GM12878 (cell line): ENCODE measurements at regions not wholly inside any gene's neighbourhood (a gene's known extent, or its start where the extent isn't known, plus 50 kb on each side); places are given as distances from the start of the nearest gene placed in this dataset.

ENCODE experiments used
- ATAC-seq: fragments of 200-7000 bp; cut with Tn5 transposase; 3 replicates; pipeline ENCODE4 v1.9.1; 2020; ENCODE audit warnings: mild to moderate bottlenecking, moderate library complexity
- BruUV-seq: library from RNA; stranded (reverse); fragments of 400-500 nt; replicated peaks from 2 replicates; lab custom pipeline; 2021; lab: Mats Ljungman, UMichigan
- CTCF ChIA-PET: fragments of 300-600 bp; sonication (Branson Sonifier 250); formaldehyde crosslinking; extraction: SDS; loops from one replicate; lab custom pipeline; 2021; ENCODE audit warnings: inconsistent platforms; lab: Yijun Ruan, JAX
- POLR2A ChIA-PET: fragments of 350-600 bp; formaldehyde crosslinking; extraction: SDS; loops from one replicate; lab custom pipeline; 2021; ENCODE audit warnings: inconsistent platforms; lab: Charles Lee
- RAD21 ChIA-PET: fragments of 300-600 bp; sonication (Branson Sonifier 250); formaldehyde crosslinking; loops from one replicate; lab custom pipeline; 2023; ENCODE audit warnings: antibody characterized with exemption; ENCODE audit not compliant: unreplicated experiment; lab: Charles Lee
- SMC1A ChIA-PET: fragments of 300-600 bp; sonication (Branson Sonifier 250); formaldehyde crosslinking; loops from one replicate; lab custom pipeline; 2023; ENCODE audit not compliant: unreplicated experiment, uncharacterized antibody; lab: Charles Lee
- DNase-seq: peaks from one replicate; pipeline ENCODE4 v3.0.0-alpha.2; 2011; ENCODE audit warnings: low read depth, low spot score
- FAIRE-seq: peaks from 3 replicates; lab custom pipeline; 2011; peaks lifted over from hg19 to GRCh38; lab: Jason Lieb, UNC
- H2AFZ ChIP-seq: 2 replicates; pipeline ENCODE4 v1.6.0; 2011; ENCODE audit warnings: low read depth, low read length, control low read depth; ENCODE audit not compliant: control insufficient read depth
- H3K27ac ChIP-seq: 2 replicates; pipeline ENCODE4 v1.5.1; 2011; ENCODE audit warnings: control low read depth; ENCODE audit not compliant: control insufficient read depth, insufficient read depth
- H3K27me3 ChIP-seq, 2 experiments: replicated peaks in 1 of 2; 2 replicates each; pipeline versions ENCODE4 v1.6.0 to v1.6.1; 2011; ENCODE audit warnings: low read length in 1 of 2; ENCODE audit not compliant: control insufficient read depth in 2 of 2, insufficient read depth in 2 of 2
- H3K36me3 ChIP-seq, 2 experiments: 2 replicates each; pipeline ENCODE4 v1.5.1; 2011; ENCODE audit warnings: low read length in 1 of 2; ENCODE audit not compliant: control insufficient read depth in 2 of 2, insufficient read depth in 2 of 2
- H3K4me1 ChIP-seq: 2 replicates; pipeline ENCODE4 v1.6.1; 2011; ENCODE audit warnings: mild to moderate bottlenecking, low read length, moderate library complexity, mixed read lengths; ENCODE audit not compliant: control insufficient read depth, insufficient read depth
- H3K4me2 ChIP-seq: 2 replicates; pipeline ENCODE4 v1.6.0; 2011; ENCODE audit warnings: control low read depth; ENCODE audit not compliant: control insufficient read depth, insufficient read depth
- H3K4me3 ChIP-seq: fragments of 200-600 bp; sonication (generic); 2 replicates; pipeline ENCODE4 v1.5.1; 2016
- H3K79me2 ChIP-seq: 2 replicates; pipeline ENCODE4 v1.6.0; 2011; ENCODE audit warnings: low read length; ENCODE audit not compliant: control insufficient read depth, insufficient read depth
- H3K9ac ChIP-seq: 2 replicates; pipeline ENCODE4 v1.8.0; 2011; ENCODE audit warnings: low read length, control low read depth, mixed read lengths; ENCODE audit not compliant: control insufficient read depth, insufficient read depth
- H3K9me3 ChIP-seq: replicated peaks from 3 replicates; pipeline ENCODE4 v1.5.1; 2011; ENCODE audit warnings: mild to moderate bottlenecking, low read length; ENCODE audit not compliant: control insufficient read depth, insufficient read depth
- H4K20me1 ChIP-seq: 2 replicates; pipeline ENCODE4 v1.6.0; 2011; ENCODE audit not compliant: control insufficient read depth, insufficient read depth
- ASH2L ChIP-seq: fragments of 300-600, 200-600 bp; sonication (generic); IDR thresholded peaks from 2 replicates; pipeline ENCODE4 v1.6.1; 2017; ENCODE audit warnings: low read depth, mild to moderate bottlenecking, borderline replicate concordance
- ATF7 ChIP-seq: fragments of 450-650 bp; IDR thresholded peaks from 2 replicates; pipeline ENCODE4 v1.6.1; 2016; ENCODE audit warnings: low read depth, mild to moderate bottlenecking
- BRCA1 ChIP-seq: IDR thresholded peaks from 2 replicates; pipeline ENCODE4 v1.6.1; 2011; ENCODE audit warnings: low read depth, low read length, improper control_type of control experiment
- CBX5 ChIP-seq: sonication (generic); IDR thresholded peaks from 2 replicates; pipeline ENCODE4 v1.6.1; 2016; ENCODE audit warnings: low read depth, moderate library complexity, mild to moderate bottlenecking, inconsistent platforms
- DPF2 ChIP-seq: fragments of 450-650 bp; IDR thresholded peaks from 2 replicates; pipeline ENCODE4 v1.6.1; 2017; ENCODE audit warnings: mild to moderate bottlenecking
- IKZF2 ChIP-seq, 2 experiments: fragments of 450-650 bp; IDR thresholded peaks; 2 replicates each; pipeline ENCODE4 v1.6.1; 2017; ENCODE audit warnings: mild to moderate bottlenecking in 2 of 2, moderate library complexity in 2 of 2
- IRF4 ChIP-seq: IDR thresholded peaks from 2 replicates; pipeline ENCODE4 v1.6.1; 2011; ENCODE audit warnings: low read depth, low read length
- JUNB ChIP-seq: IDR thresholded peaks from 2 replicates; pipeline ENCODE4 v1.6.1; 2016; ENCODE audit warnings: antibody characterized with exemption, mild to moderate bottlenecking
- LARP7 ChIP-seq: fragments of 450-650 bp; IDR thresholded peaks from 2 replicates; pipeline ENCODE4 v1.6.1; 2017; ENCODE audit warnings: mild to moderate bottlenecking
- MEF2A ChIP-seq: IDR thresholded peaks from 2 replicates; pipeline ENCODE4 v1.6.1; 2011; ENCODE audit warnings: low read depth, mild to moderate bottlenecking, low read length, moderate library complexity; ENCODE audit not compliant: insufficient read depth
- MTA3 ChIP-seq: IDR thresholded peaks from 2 replicates; pipeline ENCODE4 v1.6.1; 2012; ENCODE audit warnings: low read length, inconsistent platforms, borderline replicate concordance
- MXI1 ChIP-seq: fragments of 150-350 bp; IDR thresholded peaks from 2 replicates; pipeline ENCODE4 v1.6.1; 2011; ENCODE audit warnings: low read depth, mild to moderate bottlenecking, inconsistent platforms, low read length, improper control_type of control experiment
- NFXL1 ChIP-seq: fragments of 450-650 bp; IDR thresholded peaks from 2 replicates; pipeline ENCODE4 v1.6.1; 2017; ENCODE audit warnings: antibody characterized with exemption, mild to moderate bottlenecking, borderline replicate concordance
- RBBP5 ChIP-seq: fragments of 200-600 bp; sonication (generic); conservative IDR thresholded peaks from 2 replicates; pipeline ENCODE4 v1.6.1; 2016
- STAT1 ChIP-seq: fragments of 450-650 bp; conservative IDR thresholded peaks from 2 replicates; pipeline ENCODE4 v1.6.1; 2014; ENCODE audit warnings: antibody characterized with exemption, mild to moderate bottlenecking
- in situ Hi-C: fragments of 300-500 bp; cut with MboI; formaldehyde crosslinking; loops from 9 replicates; pipeline ENCODE4 v1.14.3; 2018; ENCODE audit warnings: mixed read lengths
- intact Hi-C: fragments of 100-400 bp; cut with micrococcal nuclease; formaldehyde crosslinking; loops from one replicate; pipeline ENCODE4 v1.14.2; 2022; ENCODE audit not compliant: unreplicated experiment
- TF ChIP-seq, protein P1 (sequence below): fragments of 450-650 bp; IDR thresholded peaks from 2 replicates; pipeline ENCODE4 v1.6.1; 2017; ENCODE audit warnings: antibody characterized with exemption, mild to moderate bottlenecking, moderate library complexity
- TF ChIP-seq, protein P2 (sequence below): IDR thresholded peaks from 2 replicates; pipeline ENCODE4 v1.6.1; 2011; ENCODE audit warnings: borderline replicate concordance, low read depth, mild to moderate bottlenecking, moderate library complexity, low read length; ENCODE audit not compliant: insufficient read depth, poor library complexity, severe bottlenecking
- TF ChIP-seq, protein P3 (sequence below): fragments of 450-650 bp; conservative IDR thresholded peaks from 2 replicates; pipeline ENCODE4 v1.6.1; 2017; ENCODE audit warnings: mild to moderate bottlenecking, moderate library complexity
- TF ChIP-seq, protein P4 (sequence below): fragments of 450-650 bp; IDR thresholded peaks from 2 replicates; pipeline ENCODE4 v1.6.1; 2018; ENCODE audit warnings: borderline replicate concordance, mild to moderate bottlenecking; ENCODE audit not compliant: partially characterized antibody

DNA sequence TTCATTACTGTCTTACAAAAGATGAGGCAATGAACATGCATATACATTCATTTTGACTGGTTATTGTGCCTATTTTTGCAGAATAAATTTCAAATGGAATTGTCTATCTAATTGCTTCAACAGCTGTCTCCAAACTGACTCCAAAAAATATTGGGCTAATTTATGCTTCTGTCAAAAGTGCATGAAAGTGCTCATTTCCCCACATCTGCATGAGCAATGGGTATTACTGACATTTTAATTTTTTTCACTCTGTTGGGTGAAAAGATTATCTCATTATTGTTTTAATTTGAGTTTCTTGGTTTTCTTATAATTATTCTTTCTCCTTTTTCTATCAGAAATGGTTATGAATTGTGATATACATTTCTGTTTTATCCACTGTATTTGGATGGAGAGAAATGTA is 404.2 kb downstream of the QKI start:
- POLR2A ChIA-PET, result no interaction called here
- Histone ChIP-seq H3K36me3 (no peaks in the 10 kb centered on the region), H3K4me1 (peaks cover 9% of the 10 kb centered on the region), H3K27ac (no peak overlapping the region), H4K20me1 (no peaks in the 10 kb centered on the region), H3K79me2 (no peaks in the 10 kb centered on the region), H2AFZ (no peak overlapping the region), H3K9ac (no peak overlapping the region), H3K4me3 (no peak overlapping the region), H3K4me2 (no peak overlapping the region), H3K27me3 (no peaks in the 10 kb centered on the region), H3K9me3 (no peaks in the 10 kb centered on the region)
- SMC1A ChIA-PET, result no interaction called here
- no peak for DNase-seq
- CTCF ChIA-PET, result no interaction called here
- RAD21 ChIA-PET, result no interaction called here
- intact Hi-C loops (no loop called here), in situ Hi-C loops (no loop called here)
- TF ChIP-seq CBX5 (no peak), STAT1 (no peak), MTA3 (no peak), ATF7 (no peak), MXI1 (no peak), ASH2L (no peak), MEF2A (no peak), LARP7 (no peak), BRCA1 (no peak), NFXL1 (no peak), RBBP5 (no peak), IRF4 (no peak), IKZF2 (IDR thresholded peaks at IDR 0.05) (no peak), DPF2 (no peak), JUNB (no peak)
- TF ChIP-seq, protein P1, sequence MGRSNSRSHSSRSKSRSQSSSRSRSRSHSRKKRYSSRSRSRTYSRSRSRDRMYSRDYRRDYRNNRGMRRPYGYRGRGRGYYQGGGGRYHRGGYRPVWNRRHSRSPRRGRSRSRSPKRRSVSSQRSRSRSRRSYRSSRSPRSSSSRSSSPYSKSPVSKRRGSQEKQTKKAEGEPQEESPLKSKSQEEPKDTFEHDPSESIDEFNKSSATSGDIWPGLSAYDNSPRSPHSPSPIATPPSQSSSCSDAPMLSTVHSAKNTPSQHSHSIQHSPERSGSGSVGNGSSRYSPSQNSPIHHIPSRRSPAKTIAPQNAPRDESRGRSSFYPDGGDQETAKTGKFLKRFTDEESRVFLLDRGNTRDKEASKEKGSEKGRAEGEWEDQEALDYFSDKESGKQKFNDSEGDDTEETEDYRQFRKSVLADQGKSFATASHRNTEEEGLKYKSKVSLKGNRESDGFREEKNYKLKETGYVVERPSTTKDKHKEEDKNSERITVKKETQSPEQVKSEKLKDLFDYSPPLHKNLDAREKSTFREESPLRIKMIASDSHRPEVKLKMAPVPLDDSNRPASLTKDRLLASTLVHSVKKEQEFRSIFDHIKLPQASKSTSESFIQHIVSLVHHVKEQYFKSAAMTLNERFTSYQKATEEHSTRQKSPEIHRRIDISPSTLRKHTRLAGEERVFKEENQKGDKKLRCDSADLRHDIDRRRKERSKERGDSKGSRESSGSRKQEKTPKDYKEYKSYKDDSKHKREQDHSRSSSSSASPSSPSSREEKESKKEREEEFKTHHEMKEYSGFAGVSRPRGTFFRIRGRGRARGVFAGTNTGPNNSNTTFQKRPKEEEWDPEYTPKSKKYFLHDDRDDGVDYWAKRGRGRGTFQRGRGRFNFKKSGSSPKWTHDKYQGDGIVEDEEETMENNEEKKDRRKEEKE, result no peak
- TF ChIP-seq, protein P2, sequence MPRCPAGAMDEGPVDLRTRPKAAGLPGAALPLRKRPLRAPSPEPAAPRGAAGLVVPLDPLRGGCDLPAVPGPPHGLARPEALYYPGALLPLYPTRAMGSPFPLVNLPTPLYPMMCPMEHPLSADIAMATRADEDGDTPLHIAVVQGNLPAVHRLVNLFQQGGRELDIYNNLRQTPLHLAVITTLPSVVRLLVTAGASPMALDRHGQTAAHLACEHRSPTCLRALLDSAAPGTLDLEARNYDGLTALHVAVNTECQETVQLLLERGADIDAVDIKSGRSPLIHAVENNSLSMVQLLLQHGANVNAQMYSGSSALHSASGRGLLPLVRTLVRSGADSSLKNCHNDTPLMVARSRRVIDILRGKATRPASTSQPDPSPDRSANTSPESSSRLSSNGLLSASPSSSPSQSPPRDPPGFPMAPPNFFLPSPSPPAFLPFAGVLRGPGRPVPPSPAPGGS, result no peak
- TF ChIP-seq, protein P3, sequence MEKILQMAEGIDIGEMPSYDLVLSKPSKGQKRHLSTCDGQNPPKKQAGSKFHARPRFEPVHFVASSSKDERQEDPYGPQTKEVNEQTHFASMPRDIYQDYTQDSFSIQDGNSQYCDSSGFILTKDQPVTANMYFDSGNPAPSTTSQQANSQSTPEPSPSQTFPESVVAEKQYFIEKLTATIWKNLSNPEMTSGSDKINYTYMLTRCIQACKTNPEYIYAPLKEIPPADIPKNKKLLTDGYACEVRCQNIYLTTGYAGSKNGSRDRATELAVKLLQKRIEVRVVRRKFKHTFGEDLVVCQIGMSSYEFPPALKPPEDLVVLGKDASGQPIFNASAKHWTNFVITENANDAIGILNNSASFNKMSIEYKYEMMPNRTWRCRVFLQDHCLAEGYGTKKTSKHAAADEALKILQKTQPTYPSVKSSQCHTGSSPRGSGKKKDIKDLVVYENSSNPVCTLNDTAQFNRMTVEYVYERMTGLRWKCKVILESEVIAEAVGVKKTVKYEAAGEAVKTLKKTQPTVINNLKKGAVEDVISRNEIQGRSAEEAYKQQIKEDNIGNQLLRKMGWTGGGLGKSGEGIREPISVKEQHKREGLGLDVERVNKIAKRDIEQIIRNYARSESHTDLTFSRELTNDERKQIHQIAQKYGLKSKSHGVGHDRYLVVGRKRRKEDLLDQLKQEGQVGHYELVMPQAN, result no peak
- TF ChIP-seq, protein P4, sequence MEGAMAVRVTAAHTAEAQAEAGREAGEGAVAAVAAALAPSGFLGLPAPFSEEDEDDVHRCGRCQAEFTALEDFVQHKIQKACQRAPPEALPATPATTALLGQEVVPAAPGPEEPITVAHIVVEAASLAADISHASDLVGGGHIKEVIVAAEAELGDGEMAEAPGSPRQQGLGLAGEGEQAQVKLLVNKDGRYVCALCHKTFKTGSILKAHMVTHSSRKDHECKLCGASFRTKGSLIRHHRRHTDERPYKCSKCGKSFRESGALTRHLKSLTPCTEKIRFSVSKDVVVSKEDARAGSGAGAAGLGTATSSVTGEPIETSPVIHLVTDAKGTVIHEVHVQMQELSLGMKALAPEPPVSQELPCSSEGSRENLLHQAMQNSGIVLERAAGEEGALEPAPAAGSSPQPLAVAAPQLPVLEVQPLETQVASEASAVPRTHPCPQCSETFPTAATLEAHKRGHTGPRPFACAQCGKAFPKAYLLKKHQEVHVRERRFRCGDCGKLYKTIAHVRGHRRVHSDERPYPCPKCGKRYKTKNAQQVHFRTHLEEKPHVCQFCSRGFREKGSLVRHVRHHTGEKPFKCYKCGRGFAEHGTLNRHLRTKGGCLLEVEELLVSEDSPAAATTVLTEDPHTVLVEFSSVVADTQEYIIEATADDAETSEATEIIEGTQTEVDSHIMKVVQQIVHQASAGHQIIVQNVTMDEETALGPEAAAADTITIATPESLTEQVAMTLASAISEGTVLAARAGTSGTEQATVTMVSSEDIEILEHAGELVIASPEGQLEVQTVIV, result no peak
- ATAC-seq, result no peak
- no TSS peak for BruUV-seq
- FAIRE-seq, result no peak
